Right lobe of liver (tissue), 6 donors: ENCODE measurements at regions not wholly inside any gene's neighbourhood (a gene's known extent, or its start where the extent isn't known, plus 50 kb on each side); places are given as distances from the start of the nearest gene placed in this dataset.

Experiments used
- ATAC-seq, 4 donors: fragments of 200-7000 bp; cut with Tn5 transposase; one replicate each; pipeline ENCODE4 v1.9.1; 2020; ENCODE audit warnings: mild to moderate bottlenecking in 4 of 4, moderate library complexity in 4 of 4
- DNase-seq, 3 donors: peaks; one replicate each; pipeline ENCODE4 v3.0.0-alpha.2; 2020
- H3K27ac ChIP-seq, 3 donors: fragments of 200-600 bp; one replicate each; pipeline ENCODE4 v1.8.0; 2022
- H3K27me3 ChIP-seq, 2 donors: fragments of 200-600 bp; one replicate each; pipeline ENCODE4 v1.8.0; 2022
- H3K36me3 ChIP-seq, 4 donors: fragments of 200-600 bp; sonication (generic) in 1 of 4; one replicate each; pipeline versions ENCODE4 v1.5.1 to v1.8.0; 2017 to 2022; ENCODE audit warnings: control low read depth in 1 of 4
- H3K4me1 ChIP-seq, 4 donors: fragments of 200-600 bp; sonication (generic) in 1 of 4; one replicate each; pipeline versions ENCODE4 v1.5.1 to v1.8.0; 2017 to 2022; ENCODE audit warnings: control low read depth in 1 of 4
- H3K4me3 ChIP-seq, 3 donors: fragments of 200-600 bp; one replicate each; pipeline ENCODE4 v1.8.0; 2022
- H3K9me3 ChIP-seq, 4 donors: fragments of 200-600 bp; sonication (generic) in 1 of 4; one replicate each; pipeline versions ENCODE4 v1.5.1 to v1.8.0; 2017 to 2022; ENCODE audit warnings: control low read depth in 1 of 4
- POLR2A ChIP-seq: fragments of 450-650 bp; IDR thresholded peaks from one replicate; pipeline ENCODE4 v1.6.1; 2017; ENCODE audit warnings: antibody characterized with exemption, mild to moderate bottlenecking
- WGBS: methylation state at CpG from one replicate; pipeline ENCODE4 v1.1.6; 2018; ENCODE audit warnings: low coverage, low lambda C conversion rate; ENCODE audit not compliant: insufficient coverage; ENCODE audit errors: missing lambda C conversion rate; 5-methylcytosine and 5-hydroxymethylcytosine counted together
- intact Hi-C, 2 donors: fragments of 100-400 bp; cut with DNase I; formaldehyde crosslinking; loops; one replicate each; pipeline versions ENCODE4 v1.11.2 to v1.14.1; 2022
- TF ChIP-seq, protein P1 (sequence below), 4 donors: fragments of 200-600 bp in 3 of 4; fragments of 450-650 bp in 1 of 4; IDR thresholded peaks; one replicate each; pipeline versions ENCODE4 v1.5.1 to v1.8.0; 2016 to 2022; ENCODE audit warnings: antibody characterized with exemption in 4 of 4, mild to moderate bottlenecking in 2 of 4
- donor health status: DM: no; HTN: yes; CAD: no.
- donor health status: DM: no; HTN: no; CAD: no.
- donor health status: DM: no; HTN: no; CAD: no.
- donor health status: DM: no; HTN: yes; CAD: no.
- donor health status: DM: no; HTN: yes; CAD: no.

DNA sequence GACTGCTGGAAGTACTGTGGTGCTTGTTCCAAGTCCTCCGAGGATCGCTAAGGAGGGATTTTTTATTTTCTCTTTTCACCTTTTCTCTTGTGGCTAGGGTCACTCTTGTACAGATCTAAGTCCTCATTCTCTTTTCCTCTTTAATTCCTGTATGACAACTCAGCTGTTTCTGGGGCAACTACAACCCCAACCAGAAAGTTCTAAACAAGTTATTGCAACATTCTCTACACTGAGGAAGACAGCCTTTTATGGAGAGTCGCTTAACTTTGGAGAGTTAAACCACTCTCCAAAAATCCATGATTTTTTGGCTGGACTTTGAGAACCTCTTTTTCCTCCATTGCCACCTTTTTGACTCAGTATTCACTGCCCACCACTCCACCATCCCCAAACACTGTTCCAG, 74.0 kb upstream of the SESTD1 start:
- peaks cover 0 to 17% (median 0%) of the 10 kb centered on the region in 4 donors for H3K4me1 ChIP-seq
- H3K27ac ChIP-seq: peak overlapping the region in 1 of 3 donors; percentile 35
- no peaks in the 10 kb centered on the region for H3K36me3 ChIP-seq
- H3K4me3 ChIP-seq: no peak overlapping the region
- 62% methylated on average over 3 of the region's 3 CpGs for WGBS
- ATAC-seq: peak; percentile 49 to 66 (median 63)
- DNase-seq: no peak
- no peak for TF ChIP-seq POLR2A
- TF ChIP-seq, protein P1, sequence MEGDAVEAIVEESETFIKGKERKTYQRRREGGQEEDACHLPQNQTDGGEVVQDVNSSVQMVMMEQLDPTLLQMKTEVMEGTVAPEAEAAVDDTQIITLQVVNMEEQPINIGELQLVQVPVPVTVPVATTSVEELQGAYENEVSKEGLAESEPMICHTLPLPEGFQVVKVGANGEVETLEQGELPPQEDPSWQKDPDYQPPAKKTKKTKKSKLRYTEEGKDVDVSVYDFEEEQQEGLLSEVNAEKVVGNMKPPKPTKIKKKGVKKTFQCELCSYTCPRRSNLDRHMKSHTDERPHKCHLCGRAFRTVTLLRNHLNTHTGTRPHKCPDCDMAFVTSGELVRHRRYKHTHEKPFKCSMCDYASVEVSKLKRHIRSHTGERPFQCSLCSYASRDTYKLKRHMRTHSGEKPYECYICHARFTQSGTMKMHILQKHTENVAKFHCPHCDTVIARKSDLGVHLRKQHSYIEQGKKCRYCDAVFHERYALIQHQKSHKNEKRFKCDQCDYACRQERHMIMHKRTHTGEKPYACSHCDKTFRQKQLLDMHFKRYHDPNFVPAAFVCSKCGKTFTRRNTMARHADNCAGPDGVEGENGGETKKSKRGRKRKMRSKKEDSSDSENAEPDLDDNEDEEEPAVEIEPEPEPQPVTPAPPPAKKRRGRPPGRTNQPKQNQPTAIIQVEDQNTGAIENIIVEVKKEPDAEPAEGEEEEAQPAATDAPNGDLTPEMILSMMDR (IDR thresholded peaks at IDR 0.05): no peak
- intact Hi-C loops: loop anchor here in 1 of 2 donors (10.0 kb wide), 1 partner anchor 114 kb away; no protein-coding TSS in a partner anchor
- no peaks in the 10 kb centered on the region for H3K27me3 ChIP-seq
- no peaks in the 10 kb centered on the region for H3K9me3 ChIP-seq

GRCh38 chr2:179336782-179337534, 72.3 kb upstream of the SESTD1 start:
- H3K36me3 ChIP-seq: no peaks in the 10 kb centered on the region
- 77% methylated on average over 3 of the region's 4 CpGs for WGBS
- H3K27ac ChIP-seq: no peak overlapping the region
- ATAC-seq (no peak), DNase-seq (no peak)
- no peak overlapping the region for H3K4me3 ChIP-seq
- intact Hi-C loops: loop anchor here in 1 of 2 donors (10.0 kb wide), 1 partner anchor 112 kb away; no protein-coding TSS in a partner anchor
- TF ChIP-seq, protein P1 (IDR thresholded peaks at IDR 0.05): no peak
- no peak for TF ChIP-seq POLR2A
- H3K9me3 ChIP-seq: no peaks in the 10 kb centered on the region
- H3K27me3 ChIP-seq: no peaks in the 10 kb centered on the region
- H3K4me1 ChIP-seq: peaks cover 0 to 17% (median 0%) of the 10 kb centered on the region in 4 donors

DNA sequence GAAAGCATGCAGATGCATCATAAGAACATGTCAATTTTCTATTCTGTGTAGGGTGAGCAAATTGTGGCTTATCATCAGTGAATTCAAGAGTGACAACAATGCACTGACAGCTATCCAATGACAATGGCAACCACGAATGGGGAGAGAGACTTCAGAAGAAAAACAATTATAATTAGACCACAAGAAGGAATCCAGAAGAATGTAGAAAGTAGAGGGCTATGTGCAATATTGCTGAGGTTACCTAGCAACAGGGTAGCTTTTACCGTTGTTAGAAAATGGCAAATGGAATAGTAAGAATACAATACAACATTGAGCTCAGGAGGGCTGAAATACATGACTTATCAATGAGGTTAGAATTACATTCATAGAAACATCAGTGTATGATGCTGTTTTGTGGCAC, 71.1 kb upstream of the SESTD1 start:
- Histone ChIP-seq H3K4me1 (peaks cover 0 to 10% (median 0%) of the 10 kb centered on the region in 4 donors), H3K27me3 (no peaks in the 10 kb centered on the region), H3K27ac (no peak overlapping the region), H3K9me3 (no peaks in the 10 kb centered on the region), H3K36me3 (no peaks in the 10 kb centered on the region), H3K4me3 (no peak overlapping the region)
- ATAC-seq (no peak), DNase-seq (no peak)
- 52% methylated on average over 2 of the region's 2 CpGs for WGBS
- TF ChIP-seq POLR2A: no peak
- TF ChIP-seq, protein P1 (IDR thresholded peaks at IDR 0.05): no peak
- intact Hi-C loops: loop anchor here in 1 of 2 donors (10.0 kb wide), 1 partner anchor 111 kb away; no protein-coding TSS in a partner anchor

- 36% methylated on average over 2 of the region's 2 CpGs for WGBS
- TF ChIP-seq POLR2A: no peak
- TF ChIP-seq, protein P1 (IDR thresholded peaks at IDR 0.05): no peak
- no peaks in the 10 kb centered on the region for H3K27me3 ChIP-seq
- intact Hi-C loops: loop anchor here in 1 of 2 donors (10.0 kb wide), 1 partner anchor 108 kb away; no protein-coding TSS in a partner anchor
- peak in 2 of 4 donors; percentile 58 to 86 for ATAC-seq
- H3K27ac ChIP-seq: no peak overlapping the region
- no peaks in the 10 kb centered on the region for H3K36me3 ChIP-seq
- no peaks in the 10 kb centered on the region for H3K4me1 ChIP-seq
- H3K4me3 ChIP-seq: no peak overlapping the region
- no peak for DNase-seq
- no peaks in the 10 kb centered on the region for H3K9me3 ChIP-seq
Observed at GRCh38 chr2:179332903-179333302, 68.3 kb upstream of the SESTD1 start.
